Smooth muscle cell (in vitro differentiated cells): ENCODE measurements at regions not wholly inside any gene's neighbourhood (a gene's known extent, or its start where the extent isn't known, plus 50 kb on each side); places are given as distances from the start of the nearest gene placed in this dataset.

Experiments used
- DNase-seq: peaks from one replicate; lab custom pipeline; 2025; ENCODE audit not compliant: unreplicated experiment; lab: John Stamatoyannopoulos, UW
- H2AFZ ChIP-seq: fragments of 200-600 bp; sonication (generic); 2 replicates; pipeline ENCODE4 v1.6.0; 2016; ENCODE audit warnings: antibody characterized with exemption, low read depth, mild to moderate bottlenecking
- H3F3A ChIP-seq: fragments of 200-600 bp; sonication (generic); 2 replicates; pipeline ENCODE4 v1.6.0; 2017; ENCODE audit warnings: antibody characterized with exemption, low read depth
- H3K27ac ChIP-seq: fragments of 200-600 bp; sonication (generic); 2 replicates; pipeline ENCODE4 v1.5.1; 2016; ENCODE audit warnings: low read depth, mild to moderate bottlenecking
- H3K27me3 ChIP-seq: fragments of 200-600 bp; sonication (generic); 2 replicates; pipeline ENCODE4 v1.6.1; 2016; ENCODE audit warnings: low read depth, mild to moderate bottlenecking
- H3K36me3 ChIP-seq: fragments of 200-600 bp; sonication (generic); 2 replicates; pipeline ENCODE4 v1.5.1; 2016; ENCODE audit warnings: low read depth
- H3K4me1 ChIP-seq: fragments of 200-600 bp; sonication (generic); 2 replicates; pipeline ENCODE4 v1.5.1; 2016; ENCODE audit warnings: low read depth
- H3K4me2 ChIP-seq: fragments of 200-600 bp; sonication (generic); 2 replicates; pipeline ENCODE4 v1.6.0; 2016; ENCODE audit warnings: mild to moderate bottlenecking
- H3K4me3 ChIP-seq: fragments of 200-600 bp; sonication (generic); 2 replicates; pipeline ENCODE4 v1.5.1; 2016; ENCODE audit warnings: mild to moderate bottlenecking
- H3K79me2 ChIP-seq: fragments of 200-600 bp; sonication (generic); 2 replicates; pipeline ENCODE4 v1.6.0; 2016; ENCODE audit warnings: low read depth, mild to moderate bottlenecking
- H3K9ac ChIP-seq: fragments of 200-600 bp; sonication (generic); 2 replicates; pipeline ENCODE4 v1.6.0; 2016; ENCODE audit warnings: low read depth
- H3K9me3 ChIP-seq: fragments of 200-600 bp; sonication (generic); replicated peaks from 2 replicates; pipeline ENCODE4 v1.5.1; 2016; ENCODE audit warnings: low read depth
- H4K20me1 ChIP-seq: fragments of 200-600 bp; sonication (generic); 2 replicates; pipeline ENCODE4 v1.6.0; 2016; ENCODE audit warnings: low read depth
- WGBS: methylation state at CpG from one replicate; pipeline ENCODE4 v1.1.7; 2016; ENCODE audit warnings: low lambda C conversion rate; 5-methylcytosine and 5-hydroxymethylcytosine counted together
- TF ChIP-seq, protein P1 (sequence below): fragments of 200-600 bp; sonication (generic); IDR thresholded peaks from 2 replicates; pipeline ENCODE4 v1.5.1; 2017; ENCODE audit warnings: borderline replicate concordance, mild to moderate bottlenecking, antibody characterized with exemption; ENCODE audit not compliant: insufficient read depth, poor library complexity, severe bottlenecking

DNA sequence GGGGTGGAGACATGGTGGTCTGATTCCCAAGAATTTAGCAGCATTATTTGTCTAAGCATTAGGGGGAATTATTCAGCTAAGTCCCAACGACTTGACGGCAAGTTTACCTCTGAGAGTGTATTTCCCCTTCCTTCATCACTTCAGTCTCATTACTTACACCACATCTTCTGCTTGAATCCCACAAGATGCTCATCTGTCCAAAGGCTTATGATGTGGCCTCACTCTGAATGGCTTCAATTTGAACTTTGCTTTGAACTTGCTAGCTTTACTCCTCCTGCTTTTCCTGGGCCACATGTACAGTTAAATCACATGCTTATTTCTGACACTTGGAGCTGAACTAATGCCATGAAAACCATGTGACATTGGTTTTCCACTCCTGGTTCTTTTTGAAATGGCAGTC is 231.3 kb upstream of the SATB1 start:
- TF ChIP-seq, protein P1, sequence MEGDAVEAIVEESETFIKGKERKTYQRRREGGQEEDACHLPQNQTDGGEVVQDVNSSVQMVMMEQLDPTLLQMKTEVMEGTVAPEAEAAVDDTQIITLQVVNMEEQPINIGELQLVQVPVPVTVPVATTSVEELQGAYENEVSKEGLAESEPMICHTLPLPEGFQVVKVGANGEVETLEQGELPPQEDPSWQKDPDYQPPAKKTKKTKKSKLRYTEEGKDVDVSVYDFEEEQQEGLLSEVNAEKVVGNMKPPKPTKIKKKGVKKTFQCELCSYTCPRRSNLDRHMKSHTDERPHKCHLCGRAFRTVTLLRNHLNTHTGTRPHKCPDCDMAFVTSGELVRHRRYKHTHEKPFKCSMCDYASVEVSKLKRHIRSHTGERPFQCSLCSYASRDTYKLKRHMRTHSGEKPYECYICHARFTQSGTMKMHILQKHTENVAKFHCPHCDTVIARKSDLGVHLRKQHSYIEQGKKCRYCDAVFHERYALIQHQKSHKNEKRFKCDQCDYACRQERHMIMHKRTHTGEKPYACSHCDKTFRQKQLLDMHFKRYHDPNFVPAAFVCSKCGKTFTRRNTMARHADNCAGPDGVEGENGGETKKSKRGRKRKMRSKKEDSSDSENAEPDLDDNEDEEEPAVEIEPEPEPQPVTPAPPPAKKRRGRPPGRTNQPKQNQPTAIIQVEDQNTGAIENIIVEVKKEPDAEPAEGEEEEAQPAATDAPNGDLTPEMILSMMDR = no peak
- no peak overlapping the region for H3K27ac ChIP-seq
- DNase-seq = no peak
- H3K9ac ChIP-seq = no peak overlapping the region
- H3K4me2 ChIP-seq = no peak overlapping the region
- H4K20me1 ChIP-seq = no peaks in the 10 kb centered on the region
- H3K36me3 ChIP-seq = no peaks in the 10 kb centered on the region
- H3F3A ChIP-seq = no peaks in the 10 kb centered on the region
- H2AFZ ChIP-seq = no peak overlapping the region
- no peaks in the 10 kb centered on the region for H3K4me1 ChIP-seq
- 67% methylated on average over 2 of the region's 2 CpGs for WGBS
- H3K79me2 ChIP-seq = no peaks in the 10 kb centered on the region
- no peak overlapping the region for H3K4me3 ChIP-seq
- no peaks in the 10 kb centered on the region for H3K9me3 ChIP-seq
- H3K27me3 ChIP-seq = no peaks in the 10 kb centered on the region

- no peaks in the 10 kb centered on the region for H3K36me3 ChIP-seq
- WGBS = 93% methylated on average over 1 of the region's 1 CpG
- H3K9ac ChIP-seq = no peak overlapping the region
- no peak overlapping the region for H2AFZ ChIP-seq
- no peaks in the 10 kb centered on the region for H3K79me2 ChIP-seq
- TF ChIP-seq, protein P1 = no peak
- no peaks in the 10 kb centered on the region for H3K4me1 ChIP-seq
- DNase-seq = no peak
- H4K20me1 ChIP-seq = no peaks in the 10 kb centered on the region
- no peak overlapping the region for H3K4me3 ChIP-seq
- no peaks in the 10 kb centered on the region for H3F3A ChIP-seq
- H3K4me2 ChIP-seq = no peak overlapping the region
- H3K27me3 ChIP-seq = no peaks in the 10 kb centered on the region
- no peaks in the 10 kb centered on the region for H3K9me3 ChIP-seq
- H3K27ac ChIP-seq = no peak overlapping the region
Measured at GRCh38 chr3:18655827-18656226, 230.7 kb upstream of the SATB1 start.

GRCh38 chr3:18652781-18653180 is 227.6 kb upstream of the SATB1 start:
- Histone ChIP-seq H3K27ac (no peak overlapping the region), H3F3A (no peaks in the 10 kb centered on the region), H3K9ac (no peak overlapping the region), H4K20me1 (no peaks in the 10 kb centered on the region), H3K79me2 (no peaks in the 10 kb centered on the region), H3K4me3 (no peak overlapping the region), H3K27me3 (no peaks in the 10 kb centered on the region), H2AFZ (no peak overlapping the region), H3K36me3 (no peaks in the 10 kb centered on the region), H3K9me3 (no peaks in the 10 kb centered on the region), H3K4me1 (no peaks in the 10 kb centered on the region), H3K4me2 (no peak overlapping the region)
- no peak for DNase-seq
- 90% methylated on average over 3 of the region's 3 CpGs for WGBS
- TF ChIP-seq, protein P1 = no peak

- Histone ChIP-seq H3K4me1 (no peaks in the 10 kb centered on the region), H3K9ac (no peak overlapping the region), H3K79me2 (no peaks in the 10 kb centered on the region), H3K4me2 (no peak overlapping the region), H3K27ac (no peak overlapping the region), H3K27me3 (no peaks in the 10 kb centered on the region), H3F3A (no peaks in the 10 kb centered on the region), H4K20me1 (no peaks in the 10 kb centered on the region), H2AFZ (no peak overlapping the region), H3K36me3 (no peaks in the 10 kb centered on the region), H3K9me3 (no peaks in the 10 kb centered on the region), H3K4me3 (no peak overlapping the region)
- 95% methylated on average over 5 of the region's 5 CpGs for WGBS
- DNase-seq = no peak
- TF ChIP-seq, protein P1 = no peak
Measured at GRCh38 chr3:18650731-18651130, 225.6 kb upstream of the SATB1 start.
